ENCODE measurements at regions not wholly inside any gene's neighbourhood (a gene's known extent, or its start where the extent isn't known, plus 50 kb on each side); places are given as distances from the start of the nearest gene placed in this dataset.
"Not testable (repeated sequence)": the region's sequence is repeated elsewhere in the genome, so short reads cannot be mapped to it uniquely, and the experiment has no call there.

DNA sequence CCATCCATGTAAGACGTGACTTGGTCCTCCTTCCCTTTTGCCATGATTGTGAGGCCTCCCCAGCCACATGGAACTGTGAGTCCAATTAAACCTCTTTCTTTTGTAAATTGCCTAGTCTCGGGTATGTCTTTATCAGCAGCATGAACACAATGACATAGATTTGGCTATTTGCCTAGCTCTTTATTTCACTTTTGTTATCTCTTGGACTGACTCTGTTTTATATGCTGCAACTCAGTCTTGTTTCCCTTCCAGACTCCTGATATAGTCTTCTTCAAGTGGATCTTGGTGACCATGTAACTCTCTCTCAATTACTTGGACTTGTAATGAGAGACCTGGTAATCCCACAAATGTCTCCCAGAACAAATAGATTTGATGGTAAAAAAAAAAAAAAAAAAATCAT is 627.6 kb downstream of the CCDC85A start:
- no peak for DNase-seq

DNA sequence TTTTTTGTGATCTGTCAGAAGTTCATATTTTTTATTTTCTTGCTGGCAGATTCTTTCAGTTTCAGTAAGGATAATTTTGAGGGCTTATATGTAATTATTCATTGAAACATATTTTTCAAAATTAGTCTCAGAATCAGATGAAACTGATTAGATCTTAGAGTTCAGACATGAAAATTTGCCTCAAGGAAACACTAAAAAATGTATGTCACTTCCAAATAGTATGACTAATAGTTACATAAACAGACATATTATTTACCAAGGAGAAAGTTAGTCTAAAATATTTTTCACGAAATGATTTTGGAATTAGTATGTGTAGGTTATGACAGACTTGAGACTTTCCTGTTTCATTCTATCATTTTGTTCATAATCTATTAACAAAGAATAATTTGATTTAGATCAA is 628.6 kb downstream of the CCDC85A start:
- no peak for DNase-seq

DNA sequence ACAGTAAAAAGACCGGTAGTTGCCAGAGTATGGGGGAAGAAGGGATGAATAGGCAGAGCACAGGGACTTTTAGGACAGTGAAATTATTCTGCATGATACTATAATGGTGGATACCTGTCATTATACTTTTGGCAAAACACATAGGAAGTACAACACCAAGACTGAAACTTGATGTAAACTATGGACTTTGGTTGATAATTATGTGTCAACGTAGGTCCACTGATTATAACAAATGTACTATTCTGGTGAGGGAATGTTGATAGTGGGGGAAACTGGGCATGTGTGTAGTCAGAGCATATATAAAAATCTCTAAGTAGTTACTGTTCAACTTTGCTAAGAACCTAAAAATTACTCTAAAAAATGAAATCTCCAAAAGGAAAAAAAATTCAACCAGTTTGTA is 629.7 kb downstream of the CCDC85A start:
- DNase-seq = no peak

DNA sequence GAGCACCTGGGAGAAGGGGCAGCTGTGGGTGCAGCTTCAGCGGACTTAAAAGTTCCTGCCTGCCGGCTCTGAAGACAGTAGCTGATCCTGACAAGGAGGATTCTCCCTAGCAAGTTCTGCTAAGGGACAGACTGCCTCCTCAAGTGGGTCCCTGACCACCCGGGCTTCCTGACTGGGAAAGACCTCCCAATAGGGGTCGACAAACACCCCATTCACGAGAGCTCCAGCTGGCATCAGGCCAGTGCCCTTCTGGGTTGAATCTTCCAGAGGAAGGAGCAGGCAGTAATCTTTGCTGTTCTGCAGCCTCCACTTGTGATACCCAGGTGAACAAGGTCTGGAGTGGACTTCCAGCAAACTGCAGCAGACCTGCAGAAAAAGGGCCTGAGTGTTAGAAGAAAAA is 632.9 kb downstream of the CCDC85A start:
- DNase-seq = no peak

DNA sequence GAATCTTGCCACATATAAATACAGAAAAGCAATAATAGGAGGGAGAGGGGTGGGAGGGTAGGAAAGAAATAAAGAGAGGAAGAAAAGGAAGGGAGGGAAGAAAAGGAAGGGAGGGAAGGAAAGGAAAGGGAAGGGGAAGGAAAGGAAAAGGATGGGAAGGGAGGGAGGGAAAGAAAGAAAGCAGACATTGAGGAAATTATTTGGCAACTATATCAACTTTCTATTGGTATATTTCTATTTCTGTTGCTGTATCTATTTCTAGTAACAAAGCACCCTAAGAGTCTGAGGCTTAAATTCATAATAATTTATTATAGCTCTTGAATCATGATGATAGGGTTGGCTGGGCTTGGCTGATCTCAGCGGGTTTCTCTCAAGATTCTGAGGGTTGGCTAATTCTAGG is 648.0 kb downstream of the CCDC85A start:
- DNase-seq = no peak

DNA sequence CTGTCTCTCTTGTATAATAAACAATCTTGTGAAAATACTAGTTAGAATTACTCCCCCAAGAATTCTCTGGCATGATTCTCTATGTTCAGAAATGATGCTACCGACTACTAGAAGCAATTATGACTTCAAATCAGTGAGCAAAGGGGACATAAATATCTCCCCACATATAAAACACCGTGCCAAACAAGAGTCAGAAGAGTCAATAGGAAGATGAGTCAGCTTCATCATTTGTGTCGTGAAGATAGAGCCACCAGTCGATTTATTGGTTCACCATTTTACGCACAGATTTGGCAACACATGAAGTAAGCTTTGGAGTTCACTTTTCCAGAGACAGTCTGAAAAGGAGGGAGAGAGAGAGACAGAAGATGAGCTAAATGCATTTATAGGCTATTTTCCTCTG is 650.9 kb downstream of the CCDC85A start:
- DNase-seq = no peak

DNA sequence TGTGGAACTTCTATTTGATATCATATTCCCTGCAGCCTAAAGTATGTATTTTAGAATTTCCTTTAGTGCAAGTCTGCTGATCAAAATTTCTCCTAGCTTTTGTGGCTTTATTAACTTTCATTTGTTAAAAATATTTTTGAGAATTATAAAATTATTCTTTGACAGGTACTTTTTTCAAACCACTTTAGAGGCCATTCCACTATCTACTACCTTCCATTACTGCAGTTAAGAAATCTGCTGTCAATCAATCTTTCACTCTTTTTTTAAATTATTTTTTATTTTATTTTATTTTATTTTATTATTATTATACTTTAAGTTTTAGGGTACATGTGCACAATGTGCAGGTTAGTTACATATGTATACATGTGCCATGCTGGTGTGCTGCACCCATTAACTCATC is 656.2 kb downstream of the CCDC85A start:
- not testable (repeated sequence) for DNase-seq

DNA sequence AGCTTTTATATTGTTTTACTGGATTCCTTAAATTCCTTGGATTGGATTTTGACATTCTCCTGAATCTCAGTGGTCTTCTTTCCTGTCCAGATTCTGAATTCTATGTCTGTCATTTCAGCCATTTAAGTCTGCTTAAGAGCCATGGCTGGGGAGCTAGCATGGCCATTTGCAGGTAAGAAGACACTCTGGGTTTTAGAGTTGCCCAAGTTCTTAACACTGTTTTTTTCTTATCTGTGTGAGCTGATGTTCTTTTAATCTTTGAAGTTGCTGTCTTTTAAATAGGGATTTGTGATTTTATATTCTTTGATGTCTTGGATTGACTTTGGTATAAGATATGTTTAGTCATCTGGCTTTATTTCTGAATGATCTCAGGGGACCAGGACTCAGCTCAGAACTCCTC is 677.2 kb downstream of the CCDC85A start:
- DNase-seq = no peak

DNA sequence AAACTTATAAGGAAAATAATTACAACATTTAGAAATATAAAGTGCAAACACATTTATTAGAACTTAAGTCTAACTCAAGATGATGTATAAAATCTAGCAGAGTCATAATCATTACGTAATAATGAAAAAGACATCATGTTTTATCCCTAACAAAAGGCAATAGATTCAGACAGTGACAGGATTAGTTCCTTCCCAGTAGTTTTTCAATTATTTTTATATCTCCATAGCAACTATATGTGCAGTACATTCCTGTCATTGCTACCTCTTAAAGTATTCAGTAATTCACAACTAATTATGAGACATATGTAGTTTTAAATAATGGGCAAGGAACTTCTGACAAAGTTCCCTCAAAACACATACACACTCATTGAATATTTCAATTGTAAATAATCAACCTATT is 687.9 kb downstream of the CCDC85A start:
- no peak for DNase-seq

DNA sequence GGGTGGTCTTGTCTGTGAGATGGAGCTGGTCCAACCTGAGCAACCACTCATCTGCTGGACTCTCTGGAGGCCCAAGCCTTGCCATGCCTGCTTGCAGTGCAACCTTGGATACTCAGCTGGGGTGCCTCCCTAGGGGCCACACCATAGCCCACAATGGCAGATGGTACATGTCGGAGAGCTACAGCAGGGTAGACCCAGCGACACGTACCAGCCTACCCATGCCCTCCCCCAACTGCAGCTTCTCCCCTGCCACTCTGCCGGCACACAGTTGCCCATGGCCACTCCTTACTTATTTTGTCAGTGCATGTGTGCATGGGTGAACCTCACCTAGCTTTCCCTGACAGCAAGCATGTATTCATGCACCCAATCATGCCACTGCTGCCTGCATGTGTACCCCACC is 690.9 kb downstream of the CCDC85A start:
- no peak for DNase-seq

DNA sequence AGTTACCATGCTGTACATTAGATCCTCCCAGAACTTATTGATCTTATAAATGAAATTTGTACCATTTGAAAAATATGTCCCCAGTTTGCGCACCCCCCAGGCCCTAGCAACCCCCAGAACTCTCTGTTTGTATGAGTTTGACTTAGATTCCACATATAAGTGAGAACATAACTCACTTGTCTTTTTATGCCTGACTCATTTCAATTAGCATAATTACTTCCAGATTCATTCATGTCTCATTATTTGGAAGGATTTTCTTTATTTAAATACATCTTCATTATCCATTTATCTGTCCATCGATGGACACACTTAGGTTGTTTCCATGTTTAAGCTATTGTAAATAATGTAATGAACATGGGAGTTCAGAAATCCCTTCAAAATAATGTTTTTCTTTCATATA is 705.9 kb downstream of the CCDC85A start:
- DNase-seq = no peak

DNA sequence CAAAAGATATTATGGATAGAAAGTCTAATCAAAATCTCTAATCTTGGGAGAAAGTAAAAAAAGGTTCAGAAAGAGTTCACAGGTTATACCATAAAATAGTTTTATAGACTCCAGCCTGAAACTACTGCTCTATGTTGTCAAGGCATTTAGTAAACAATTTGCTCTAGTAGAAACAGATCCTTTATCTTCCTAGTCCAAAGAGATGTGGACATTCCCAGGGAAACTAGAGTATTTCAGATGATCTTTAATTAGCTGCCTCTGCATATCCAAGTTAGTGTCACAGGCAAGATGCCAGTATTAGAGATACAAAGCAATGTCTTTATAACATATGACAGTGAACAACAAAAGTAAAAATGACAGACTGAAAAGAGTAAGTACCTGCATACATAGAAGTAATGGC is 708.6 kb downstream of the CCDC85A start:
- DNase-seq = no peak

DNA sequence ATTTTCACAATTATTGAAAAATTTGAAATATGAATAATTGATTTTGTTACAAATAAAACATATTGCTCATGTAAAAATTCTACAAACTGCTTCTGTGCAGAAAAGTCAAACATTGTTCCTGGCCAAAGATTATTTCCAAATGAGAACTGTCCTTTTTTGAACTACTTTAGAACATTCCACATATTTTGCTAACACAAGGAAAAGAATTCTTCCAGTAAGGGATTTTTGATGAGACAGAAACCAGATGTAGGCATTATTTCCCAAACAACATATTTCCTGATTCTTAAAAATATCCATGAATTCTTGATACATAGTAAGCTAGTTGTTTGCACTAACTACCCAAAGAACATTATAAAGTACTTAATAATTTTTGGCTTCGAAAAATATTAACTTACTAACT is 715.2 kb downstream of the CCDC85A start:
- no peak for DNase-seq

DNA sequence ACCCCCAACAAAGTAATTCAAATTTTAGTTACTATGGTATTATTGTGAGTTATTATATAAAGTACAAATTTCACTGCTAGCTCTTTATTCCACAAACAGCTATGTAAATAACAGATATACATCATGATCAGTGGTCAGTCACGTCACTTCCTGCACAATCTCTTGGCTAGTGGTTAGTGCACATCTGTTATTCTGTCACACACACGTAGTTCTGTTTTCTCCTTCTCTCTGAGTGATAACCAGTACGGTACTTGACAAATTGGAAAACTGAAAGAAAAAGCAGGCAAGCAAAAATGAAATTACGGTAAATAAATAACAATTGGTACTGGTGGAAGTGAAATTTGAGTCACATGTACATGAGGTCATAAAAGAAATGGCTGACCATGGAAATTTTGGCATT is 728.7 kb downstream of the CCDC85A start:
- no peak for DNase-seq

DNA sequence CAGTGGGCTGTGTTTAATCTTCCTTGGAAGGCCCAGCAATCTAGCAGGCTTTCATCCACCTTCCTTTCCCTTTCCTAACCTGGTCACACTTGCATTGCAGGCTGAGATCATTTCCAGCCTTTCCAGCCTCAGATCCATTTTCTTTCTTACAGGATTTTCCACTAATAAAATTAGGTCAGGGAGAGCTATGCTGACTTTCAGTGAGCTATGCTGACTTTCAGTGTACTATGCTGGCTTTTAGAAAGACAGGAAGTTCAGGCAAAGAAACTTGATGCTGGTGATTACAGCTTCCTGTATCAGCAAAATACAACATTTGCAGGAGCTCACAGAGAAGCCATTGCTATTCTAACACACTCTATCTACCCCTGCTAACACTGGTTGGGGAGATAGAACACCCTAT is 735.0 kb downstream of the CCDC85A start:
- no peak for DNase-seq

DNA sequence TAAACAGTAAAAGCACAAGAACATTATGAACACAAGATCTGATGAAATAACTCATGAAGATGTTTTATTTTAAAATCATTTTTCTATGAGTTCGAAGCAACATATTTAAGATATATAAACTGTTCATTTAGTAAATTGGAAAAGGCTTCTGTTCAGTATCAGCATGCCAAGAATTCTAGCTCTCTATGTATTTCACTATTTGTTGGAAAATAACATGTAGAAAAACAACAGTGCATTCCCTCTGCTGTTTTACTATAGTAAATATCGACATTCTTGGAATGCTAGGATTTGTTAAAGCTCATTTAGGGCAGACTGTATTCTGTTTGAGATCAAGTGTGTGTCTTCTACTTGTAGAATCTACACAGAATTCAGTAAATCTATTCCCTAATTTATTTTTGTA is 750.2 kb downstream of the CCDC85A start:
- DNase-seq = no peak

DNA sequence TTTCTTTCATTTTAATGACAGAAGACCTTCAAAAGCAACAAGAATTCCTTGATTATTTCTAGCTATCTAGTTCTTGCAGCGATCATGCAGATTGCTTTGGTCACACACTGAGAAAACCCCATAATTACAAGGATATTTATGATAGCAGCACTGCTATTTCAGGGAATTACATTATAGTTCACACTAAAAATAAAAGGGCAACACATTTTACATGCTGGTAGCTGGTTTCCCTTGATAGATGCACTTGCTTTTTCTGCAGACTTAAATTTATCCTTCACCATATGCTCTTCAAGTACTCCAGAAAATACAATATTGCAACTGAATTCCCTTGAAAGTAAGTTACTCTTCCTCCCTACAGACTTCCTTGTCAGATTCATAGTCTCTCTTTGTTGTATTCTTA is 751.1 kb downstream of the CCDC85A start:
- no peak for DNase-seq

DNA sequence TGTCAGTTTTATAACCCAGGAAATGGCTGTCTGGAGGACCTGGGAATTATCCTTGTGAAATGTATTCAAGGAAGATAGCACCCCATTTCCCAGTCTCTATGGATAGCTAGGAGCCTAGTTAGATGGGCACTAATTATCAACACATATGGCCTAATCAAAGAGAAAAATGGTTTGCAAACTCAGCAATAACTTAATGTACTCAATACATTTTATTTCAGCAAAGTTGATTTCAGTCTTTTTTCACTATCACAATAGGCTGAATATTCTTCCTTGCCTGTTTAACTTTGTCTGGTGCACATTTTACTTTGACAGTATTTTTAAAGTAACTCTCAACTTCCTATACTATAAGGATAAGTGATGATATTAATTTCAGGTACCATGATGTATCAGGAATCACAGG is 756.3 kb downstream of the CCDC85A start:
- DNase-seq = no peak

DNA sequence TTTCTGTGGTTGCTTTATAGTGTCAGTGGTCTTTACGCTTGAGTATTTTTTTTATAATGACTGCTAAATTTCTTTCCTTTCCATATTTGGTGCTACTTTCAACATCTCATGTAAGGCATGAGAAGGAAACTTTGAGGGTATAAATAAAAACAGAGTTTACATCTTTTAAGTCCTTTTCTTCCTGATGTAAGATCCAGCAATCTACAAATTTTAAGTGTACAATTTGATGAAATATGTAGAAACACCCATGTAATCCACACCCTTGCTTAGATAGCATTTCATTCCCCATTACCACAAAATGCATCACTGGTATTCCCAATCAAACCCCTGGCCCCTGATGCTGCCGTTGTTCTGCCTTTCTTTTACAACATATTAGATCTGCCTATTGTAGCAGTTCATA is 769.1 kb downstream of the CCDC85A start:
- no peak for DNase-seq

DNA sequence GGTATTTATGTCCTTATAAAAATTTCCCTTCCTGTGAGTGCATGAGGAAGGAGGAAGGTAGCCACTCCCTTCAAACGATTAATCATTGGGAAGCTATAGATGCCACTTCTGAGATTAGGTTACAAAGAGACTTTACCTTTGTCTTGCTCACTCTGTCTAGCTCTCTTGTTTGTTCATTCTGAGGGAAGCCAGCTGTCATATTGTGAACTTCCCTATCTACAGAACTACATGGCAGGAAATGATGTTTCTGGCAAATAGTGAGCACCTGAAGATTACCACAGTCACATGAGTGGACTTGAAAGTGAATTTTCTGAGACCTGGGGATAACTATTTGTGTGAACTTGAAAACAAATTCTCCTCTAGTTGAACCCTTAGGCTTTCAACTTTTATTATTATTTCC is 776.8 kb downstream of the CCDC85A start:
- DNase-seq = no peak

DNA sequence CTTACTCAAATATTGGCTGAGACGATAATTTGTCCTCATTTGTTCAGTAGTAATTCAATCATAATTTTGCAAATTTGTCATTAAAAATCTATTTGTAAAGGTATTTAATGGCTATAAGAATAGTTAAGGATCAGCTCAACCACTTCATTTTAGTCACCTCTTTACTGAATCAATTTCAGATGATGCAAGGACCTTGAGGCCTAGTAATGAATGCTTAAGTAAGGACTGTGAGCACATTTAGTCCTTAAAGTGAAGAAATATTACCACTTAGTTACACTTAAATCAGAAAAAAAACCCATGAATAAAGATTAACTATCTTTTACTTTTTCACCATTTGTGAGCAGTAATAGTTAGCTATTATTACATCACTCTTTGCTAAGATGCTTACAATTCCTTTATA is 778.9 kb downstream of the CCDC85A start:
- no peak for DNase-seq

DNA sequence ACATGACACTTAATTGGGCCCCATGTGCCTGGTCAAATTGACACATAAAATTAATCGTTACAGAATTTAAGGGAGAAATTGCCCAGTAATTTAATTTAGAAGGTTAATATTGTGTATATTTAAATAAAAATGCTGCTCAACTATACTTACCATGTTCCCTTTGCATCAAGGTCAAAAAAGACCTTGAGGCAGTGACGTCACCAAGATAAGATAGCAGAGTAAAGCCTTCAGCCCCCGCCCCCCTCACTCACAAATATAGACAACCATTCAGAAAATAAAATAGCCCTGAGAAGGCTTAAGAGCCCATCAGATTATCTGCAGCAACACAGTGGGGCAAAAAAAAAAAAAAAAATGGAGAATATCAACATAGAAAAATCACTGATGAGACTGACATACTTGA is 785.7 kb downstream of the CCDC85A start:
- DNase-seq = no peak

DNA sequence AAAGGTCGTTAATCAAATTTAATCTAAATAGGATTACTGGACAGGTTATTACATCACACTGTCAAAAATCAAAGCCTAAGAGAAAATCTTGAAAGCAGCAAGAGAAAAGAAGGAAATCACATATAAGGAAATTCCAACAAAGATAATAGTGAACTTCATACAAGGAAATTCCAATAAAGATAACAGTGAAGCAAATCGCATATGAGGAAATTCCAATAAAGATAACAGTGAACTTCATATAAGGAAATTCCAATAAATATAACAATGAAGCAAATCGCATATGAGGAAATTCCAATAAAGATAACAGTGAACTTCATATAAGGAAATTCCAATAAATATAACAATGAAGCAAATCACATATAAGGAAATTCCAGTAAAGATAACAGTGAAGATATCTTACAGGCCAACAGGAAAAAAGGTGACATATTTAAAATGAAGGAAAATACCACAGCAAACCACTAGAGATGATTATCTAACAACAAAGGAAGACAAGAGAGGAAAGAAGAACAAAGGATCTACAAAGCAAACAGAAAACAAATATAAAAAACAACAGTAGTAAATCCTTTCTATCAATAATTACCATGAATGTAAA is 787.7 kb downstream of the CCDC85A start:
- no peak for DNase-seq

DNA sequence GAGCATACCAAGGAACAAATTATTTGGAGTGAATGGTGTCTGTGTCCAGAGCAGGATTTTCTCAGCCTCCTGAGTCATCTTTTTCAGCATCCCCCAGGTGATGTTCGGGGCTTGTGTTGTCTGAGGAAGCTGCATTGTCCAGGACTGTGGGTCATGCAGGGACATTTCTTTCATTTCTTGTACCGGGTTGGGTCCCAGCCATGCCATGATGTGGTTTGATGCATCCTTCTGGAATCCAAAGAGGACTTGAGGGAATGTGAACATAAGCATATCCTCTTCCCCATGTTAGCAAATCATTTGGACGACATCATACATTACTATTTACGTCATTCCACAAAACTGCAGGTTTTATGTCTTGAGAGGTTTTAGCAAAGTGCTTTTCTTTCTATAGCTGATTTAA is 797.8 kb downstream of the CCDC85A start:
- no peak for DNase-seq

DNA sequence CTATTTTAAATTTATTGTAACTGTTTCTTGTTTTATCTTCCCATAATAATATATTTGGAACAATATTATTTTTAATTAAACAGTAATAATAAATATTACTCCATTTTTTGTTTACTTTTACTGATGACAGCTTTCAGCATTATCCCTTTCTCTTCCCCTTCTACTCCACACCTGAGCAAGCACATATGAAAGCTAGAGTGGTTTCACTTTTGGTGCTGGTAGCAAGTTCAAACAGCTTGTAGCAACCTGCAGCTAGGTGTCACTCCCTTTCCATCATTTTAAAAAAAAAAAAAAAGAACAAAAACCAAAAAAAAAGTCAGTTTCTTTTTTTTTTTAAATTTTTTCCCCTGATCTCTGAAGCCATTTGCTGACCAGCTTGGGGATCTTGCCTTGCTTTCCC is 801.8 kb downstream of the CCDC85A start:
- DNase-seq = no peak

DNA sequence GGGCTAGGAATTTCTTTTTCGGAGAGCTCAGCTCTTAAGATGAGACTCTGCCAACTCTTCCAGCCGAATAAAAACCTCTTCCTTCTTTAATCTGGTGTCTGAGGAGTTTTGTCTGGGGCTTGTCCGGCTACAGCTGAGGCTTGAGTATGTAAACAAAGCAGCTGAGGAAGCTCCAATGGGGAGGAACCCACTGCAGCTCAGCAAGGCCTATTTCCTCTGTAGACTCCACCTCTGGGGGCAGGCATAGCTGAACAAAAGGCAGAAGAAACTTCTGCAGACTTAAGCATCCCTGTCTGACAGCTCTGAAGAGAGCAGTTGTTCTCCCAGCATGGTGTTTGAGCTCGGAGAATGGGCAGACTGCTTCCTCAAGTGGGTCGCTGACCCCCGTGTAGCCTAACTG is 838.7 kb downstream of the CCDC85A start:
- DNase-seq = no peak
